Endothelial cell (in vitro differentiated cells): ENCODE measurements at regions not wholly inside any gene's neighbourhood (a gene's known extent, or its start where the extent isn't known, plus 50 kb on each side); places are given as distances from the start of the nearest gene placed in this dataset.

Experiments used
- DNase-seq: peaks from one replicate; pipeline ENCODE4 v3.0.0; 2021; ENCODE audit warnings: low spot score
- H3K27ac Mint-ChIP-seq: one replicate; pipeline ENCODE4 v1.8.0; 2021; ENCODE audit warnings: mixed read lengths, inconsistent platforms; ENCODE audit not compliant: unreplicated experiment
- H3K27me3 Mint-ChIP-seq: one replicate; pipeline ENCODE4 v1.8.0; 2021; ENCODE audit warnings: mild to moderate bottlenecking, moderate library complexity, mixed read lengths, inconsistent platforms; ENCODE audit not compliant: unreplicated experiment
- H3K36me3 Mint-ChIP-seq: one replicate; pipeline ENCODE4 v1.8.0; 2021; ENCODE audit warnings: mild to moderate bottlenecking, low read depth, mixed read lengths, inconsistent platforms; ENCODE audit not compliant: unreplicated experiment
- H3K4me1 Mint-ChIP-seq: one replicate; pipeline ENCODE4 v1.8.0; 2021; ENCODE audit warnings: mild to moderate bottlenecking, mixed read lengths, inconsistent platforms; ENCODE audit not compliant: unreplicated experiment
- H3K4me3 Mint-ChIP-seq: one replicate; pipeline ENCODE4 v1.8.0; 2021; ENCODE audit warnings: mild to moderate bottlenecking, mixed read lengths, inconsistent platforms; ENCODE audit not compliant: unreplicated experiment
- H3K9me3 Mint-ChIP-seq: one replicate; pipeline ENCODE4 v1.8.0; 2021; ENCODE audit warnings: mixed read lengths, inconsistent platforms; ENCODE audit not compliant: unreplicated experiment
- CTCF ChIP-seq: fragments of 200-600 bp; sonication (generic); IDR thresholded peaks from one replicate; pipeline ENCODE4 v1.5.0; 2021; ENCODE audit warnings: antibody characterized with exemption; ENCODE audit not compliant: unreplicated experiment

GRCh38 chr17:71486261-71486660 is 634.6 kb upstream of the SOX9 start:
- no peak for DNase-seq
- no peaks in the 10 kb centered on the region for H3K4me1 Mint-ChIP-seq
- no peak for TF ChIP-seq CTCF
- no peaks in the 10 kb centered on the region for H3K36me3 Mint-ChIP-seq
- no peak overlapping the region for H3K4me3 Mint-ChIP-seq
- no peaks in the 10 kb centered on the region for H3K27me3 Mint-ChIP-seq
- H3K27ac Mint-ChIP-seq: no peak overlapping the region
- H3K9me3 Mint-ChIP-seq: no peaks in the 10 kb centered on the region

- H3K27me3 Mint-ChIP-seq: no peaks in the 10 kb centered on the region
- no peaks in the 10 kb centered on the region for H3K4me1 Mint-ChIP-seq
- no peak for DNase-seq
- H3K27ac Mint-ChIP-seq: no peak overlapping the region
- H3K9me3 Mint-ChIP-seq: no peaks in the 10 kb centered on the region
- H3K4me3 Mint-ChIP-seq: no peak overlapping the region
- no peaks in the 10 kb centered on the region for H3K36me3 Mint-ChIP-seq
- no peak for TF ChIP-seq CTCF
These were observed 632.0 kb upstream of the SOX9 start for GRCh38 chr17:71488851-71489250.

GRCh38 chr17:71494062-71494855 is 626.6 kb upstream of the SOX9 start:
- no peak overlapping the region for H3K4me3 Mint-ChIP-seq
- no peaks in the 10 kb centered on the region for H3K27me3 Mint-ChIP-seq
- H3K4me1 Mint-ChIP-seq: no peaks in the 10 kb centered on the region
- no peaks in the 10 kb centered on the region for H3K36me3 Mint-ChIP-seq
- TF ChIP-seq CTCF: no peak
- H3K9me3 Mint-ChIP-seq: no peaks in the 10 kb centered on the region
- DNase-seq: no peak
- H3K27ac Mint-ChIP-seq: no peak overlapping the region

- no peak overlapping the region for H3K27ac Mint-ChIP-seq
- no peaks in the 10 kb centered on the region for H3K9me3 Mint-ChIP-seq
- no peak for DNase-seq
- TF ChIP-seq CTCF: no peak
- no peaks in the 10 kb centered on the region for H3K27me3 Mint-ChIP-seq
- H3K4me1 Mint-ChIP-seq: no peaks in the 10 kb centered on the region
- no peaks in the 10 kb centered on the region for H3K36me3 Mint-ChIP-seq
- H3K4me3 Mint-ChIP-seq: no peak overlapping the region
These were observed 625.4 kb upstream of the SOX9 start for GRCh38 chr17:71495420-71495819.

- Mint-ChIP-seq H3K27ac (no peak overlapping the region), H3K4me1 (no peaks in the 10 kb centered on the region)
- TF ChIP-seq CTCF: no peak
These were observed 624.3 kb upstream of the SOX9 start for GRCh38 chr17:71496552-71496951.

More at GRCh38 chr17:71496552-71496951, 624.3 kb upstream of the SOX9 start:
- Mint-ChIP-seq H3K36me3 (no peaks in the 10 kb centered on the region), H3K27me3 (no peaks in the 10 kb centered on the region), H3K9me3 (no peaks in the 10 kb centered on the region), H3K4me3 (no peak overlapping the region)
- DNase-seq: no peak
